ENCODE measurements at regions not wholly inside any gene's neighbourhood (a gene's known extent, or its start where the extent isn't known, plus 50 kb on each side); places are given as distances from the start of the nearest gene placed in this dataset.
"Not testable (repeated sequence)": the region's sequence is repeated elsewhere in the genome, so short reads cannot be mapped to it uniquely, and the experiment has no call there.

DNA sequence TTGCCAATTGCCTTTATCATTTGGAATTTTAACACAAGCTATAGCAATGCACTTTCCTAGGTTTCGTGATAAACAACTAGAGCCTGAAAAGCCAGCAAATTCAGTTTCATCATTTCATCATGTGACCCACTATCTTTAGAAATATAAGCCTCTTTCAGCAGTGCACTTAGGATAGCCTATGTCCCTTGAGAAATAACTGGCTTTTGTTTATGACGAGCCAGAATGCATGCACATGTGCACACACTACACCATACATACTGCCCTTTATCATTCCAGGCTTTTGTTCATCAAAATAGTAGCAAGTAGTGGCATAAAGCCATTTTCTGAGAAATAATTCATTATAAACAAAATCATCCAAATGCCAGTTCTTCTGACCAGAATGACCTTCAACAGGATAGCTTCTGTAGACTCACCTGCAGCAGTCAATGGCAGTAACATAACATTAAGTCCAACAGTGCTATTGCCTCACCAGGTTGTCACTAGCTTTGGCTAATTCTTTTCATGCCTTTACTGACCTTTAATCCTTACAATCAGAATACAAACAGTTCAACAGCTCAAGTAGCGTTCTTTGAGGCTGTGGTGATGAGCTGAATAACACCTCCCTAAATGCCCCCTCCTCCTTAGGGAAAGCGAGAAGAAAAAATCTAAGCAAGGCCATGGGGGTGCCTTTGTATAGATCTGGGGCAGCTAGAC is 132.3 kb upstream of the SMARCA2 start:
- DNase-seq, result no peak

DNA sequence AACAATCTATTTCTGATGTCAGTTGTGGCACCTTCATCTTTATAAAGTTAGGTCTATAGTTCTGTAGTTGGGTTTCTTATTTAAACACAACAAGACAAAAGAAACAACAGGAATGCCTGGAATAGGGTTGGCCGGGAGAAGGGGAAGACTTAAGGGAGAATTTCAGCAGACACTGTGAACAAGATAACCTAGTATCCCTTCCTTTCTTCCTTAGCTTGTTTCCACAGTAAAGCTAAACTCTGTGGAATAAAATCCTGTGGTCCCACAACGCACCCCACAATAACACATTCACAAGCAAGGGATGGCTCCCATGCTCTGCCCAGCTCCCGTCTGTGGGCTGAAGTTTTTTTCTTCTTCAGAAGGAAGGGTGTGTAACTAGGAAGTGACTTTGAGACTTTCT is 124.9 kb upstream of the SMARCA2 start:
- no peak for DNase-seq

DNA sequence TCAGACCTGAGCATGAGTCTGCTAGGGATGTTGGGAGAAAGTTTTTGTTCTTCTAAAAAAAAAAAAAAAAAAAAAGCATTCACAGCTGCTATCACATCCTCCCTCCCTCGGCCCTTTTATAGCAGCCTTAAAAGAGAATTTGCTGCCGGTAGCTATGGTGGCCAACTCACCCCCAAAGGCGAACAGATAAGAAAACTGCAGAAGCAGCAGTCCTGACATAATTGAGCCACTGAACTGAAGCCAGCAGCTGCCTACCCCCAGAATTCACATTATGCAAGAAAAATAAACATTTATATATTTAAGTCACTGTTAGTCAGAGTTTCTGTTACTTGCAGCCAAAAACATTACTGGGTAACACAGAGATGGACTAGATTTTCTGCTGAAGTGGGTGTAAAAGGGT is 124.3 kb upstream of the SMARCA2 start:
- DNase-seq, result no peak

DNA sequence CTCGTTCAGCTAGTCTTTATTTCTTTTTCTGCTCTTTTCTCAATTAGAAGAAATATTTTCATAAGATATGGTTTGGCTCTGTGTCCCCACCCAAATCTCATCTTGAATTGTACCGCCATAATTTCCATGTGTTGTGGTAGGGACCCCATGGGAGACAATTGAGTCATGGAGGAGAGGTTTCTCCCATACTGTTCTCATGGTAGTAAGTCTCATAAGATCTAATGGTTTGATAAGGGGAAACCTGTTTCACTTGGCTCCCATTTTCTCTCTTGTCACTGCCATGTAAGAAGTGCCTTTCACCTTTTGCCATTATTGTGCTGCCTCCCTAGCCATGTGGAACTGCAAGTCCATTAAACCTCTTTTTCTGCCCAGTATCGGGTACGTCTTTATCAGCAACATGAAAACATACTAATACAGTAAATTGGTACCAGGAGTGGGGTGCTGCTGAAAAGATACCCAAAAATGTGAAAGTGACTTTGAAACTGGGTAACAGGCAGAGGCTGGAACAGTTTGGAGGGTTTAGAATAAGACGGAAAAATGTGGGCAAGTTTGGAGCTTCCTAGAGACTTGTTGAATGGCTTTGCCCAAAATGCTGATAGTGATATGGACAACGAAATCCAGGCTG is 112.0 kb upstream of the SMARCA2 start:
- not testable (repeated sequence) for DNase-seq

DNA sequence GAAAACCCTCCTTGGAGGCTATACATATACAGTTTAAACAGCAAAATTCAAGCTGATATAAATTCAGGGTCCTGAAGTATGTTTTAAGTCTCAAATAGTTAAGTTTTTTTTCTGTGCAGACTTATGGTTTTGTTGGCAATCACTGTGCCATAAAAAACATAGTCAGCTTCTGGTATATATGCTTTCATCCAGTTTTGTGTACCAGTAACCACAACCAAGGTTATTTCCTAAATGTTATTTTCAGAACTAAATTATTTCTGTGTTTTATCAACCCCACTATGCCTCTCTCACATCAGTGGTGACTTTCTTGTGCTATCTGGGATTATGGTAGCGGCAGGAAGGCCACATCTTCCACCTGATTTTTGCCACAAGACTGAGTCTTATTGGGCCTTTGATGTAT is 107.7 kb upstream of the SMARCA2 start:
- no peak for DNase-seq

DNA sequence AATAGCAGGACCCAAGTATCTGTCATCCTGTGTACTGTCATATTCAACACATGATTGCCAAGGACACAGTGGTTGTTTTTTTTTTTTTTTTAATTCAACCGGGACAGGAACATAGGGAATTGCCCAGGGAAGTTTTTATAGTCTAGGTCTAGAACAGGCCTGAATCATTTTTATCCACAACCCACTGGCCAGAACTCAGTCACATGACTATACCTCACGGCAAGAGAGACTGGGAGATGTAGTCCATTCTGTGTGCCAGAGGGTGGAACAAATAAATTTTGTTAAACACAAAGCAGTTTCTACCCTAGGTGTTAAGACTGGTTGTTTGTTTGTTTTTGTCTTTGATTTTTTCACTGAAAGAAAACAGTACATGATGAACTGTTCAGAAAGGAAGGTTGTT is 105.8 kb upstream of the SMARCA2 start:
- DNase-seq, result no peak

DNA sequence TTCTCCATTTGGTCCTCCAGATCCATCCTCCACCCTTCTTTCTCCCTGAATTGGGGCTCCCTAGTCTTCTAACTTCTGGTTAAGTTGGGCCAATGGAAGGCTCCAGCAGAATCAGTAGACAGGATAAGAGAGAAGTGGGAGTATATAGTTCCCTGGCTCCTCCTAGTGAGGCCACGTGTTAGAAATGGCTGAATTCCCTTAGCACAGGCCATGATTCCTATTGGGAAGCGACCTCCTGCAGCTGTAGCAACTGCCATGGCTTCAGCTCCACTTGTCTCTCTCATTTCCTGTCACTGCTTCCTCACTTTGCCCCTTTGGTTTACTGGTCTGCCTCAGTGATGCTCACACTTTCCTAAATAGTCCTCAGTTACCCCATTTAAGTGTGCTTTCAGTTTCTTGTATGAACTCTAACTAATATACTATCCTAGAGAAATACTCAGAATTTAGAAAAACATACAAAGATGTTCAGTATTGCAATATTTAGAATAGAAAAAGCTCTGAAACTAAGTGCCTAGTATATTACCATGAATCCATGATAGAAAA is 104.8 kb upstream of the SMARCA2 start:
- DNase-seq, result no peak

DNA sequence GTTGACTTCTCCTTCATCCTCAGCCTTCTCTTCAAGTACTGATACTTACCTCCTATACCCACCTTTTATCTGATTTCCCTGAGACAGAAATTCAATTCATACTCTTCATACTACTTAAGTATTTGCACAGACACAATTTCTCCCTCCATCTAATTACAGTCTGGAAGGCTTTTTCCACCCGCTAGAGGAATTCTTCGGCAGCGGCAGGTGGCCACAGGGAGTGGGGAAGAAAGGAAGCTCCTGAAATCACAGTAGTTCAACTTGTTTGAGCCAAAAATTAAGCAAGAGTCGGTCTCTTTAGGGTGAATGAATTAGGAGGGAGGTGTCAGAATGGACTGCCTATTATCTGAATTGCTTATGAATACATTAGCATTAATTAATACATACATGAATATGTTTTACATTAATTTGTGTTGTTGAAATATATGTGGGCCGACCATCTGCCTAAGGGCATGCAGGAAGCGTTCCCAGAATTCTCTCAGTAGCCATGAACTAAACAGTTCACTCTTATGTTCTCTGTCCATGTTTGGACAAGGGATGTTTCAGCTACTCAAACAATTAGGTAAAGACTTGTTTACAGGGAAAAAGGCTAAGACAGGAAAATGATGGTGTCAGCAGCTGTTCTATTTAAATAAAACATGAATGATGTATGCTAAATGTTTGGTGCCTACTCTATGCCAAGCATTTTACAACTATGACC is 101.4 kb upstream of the SMARCA2 start:
- no peak for DNase-seq

DNA sequence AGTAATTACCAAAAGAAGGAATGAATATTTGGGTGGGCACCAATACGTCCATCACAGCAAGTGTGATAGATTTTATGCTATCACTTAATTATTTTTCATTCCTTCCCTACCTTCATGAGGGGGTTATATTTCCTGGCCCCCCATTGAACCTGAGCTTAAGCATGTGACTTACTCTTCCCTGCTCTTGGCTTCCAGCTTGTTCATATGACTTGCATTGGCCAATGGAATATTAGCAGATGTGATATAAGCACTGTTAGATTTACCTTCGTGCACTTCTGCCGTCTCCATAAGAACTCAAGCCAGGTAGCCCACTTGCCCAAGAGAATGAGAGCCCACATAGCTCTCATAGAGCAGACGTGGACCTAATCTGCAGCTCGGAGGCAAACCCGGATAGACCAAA is 99.1 kb upstream of the SMARCA2 start:
- DNase-seq, result no peak

DNA sequence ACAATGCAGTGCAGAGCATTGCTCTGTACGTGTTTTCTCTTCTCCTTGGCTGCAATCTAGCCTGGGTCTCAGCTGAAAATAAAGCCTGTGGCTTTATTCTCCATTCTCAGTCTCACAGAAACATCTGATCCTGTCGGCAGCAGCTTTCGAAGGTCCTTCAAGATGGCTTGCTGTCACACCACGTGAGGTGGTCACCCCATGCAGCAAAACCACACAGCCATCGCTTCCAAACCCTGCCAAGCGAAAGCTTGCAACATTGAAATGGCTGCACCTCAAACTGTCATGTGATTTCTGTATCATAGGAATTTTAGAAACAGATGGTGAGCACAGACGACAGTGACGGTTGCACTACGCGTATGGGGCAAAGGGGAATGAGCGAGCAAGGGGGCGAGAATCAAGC is 98.5 kb upstream of the SMARCA2 start:
- no peak for DNase-seq

DNA sequence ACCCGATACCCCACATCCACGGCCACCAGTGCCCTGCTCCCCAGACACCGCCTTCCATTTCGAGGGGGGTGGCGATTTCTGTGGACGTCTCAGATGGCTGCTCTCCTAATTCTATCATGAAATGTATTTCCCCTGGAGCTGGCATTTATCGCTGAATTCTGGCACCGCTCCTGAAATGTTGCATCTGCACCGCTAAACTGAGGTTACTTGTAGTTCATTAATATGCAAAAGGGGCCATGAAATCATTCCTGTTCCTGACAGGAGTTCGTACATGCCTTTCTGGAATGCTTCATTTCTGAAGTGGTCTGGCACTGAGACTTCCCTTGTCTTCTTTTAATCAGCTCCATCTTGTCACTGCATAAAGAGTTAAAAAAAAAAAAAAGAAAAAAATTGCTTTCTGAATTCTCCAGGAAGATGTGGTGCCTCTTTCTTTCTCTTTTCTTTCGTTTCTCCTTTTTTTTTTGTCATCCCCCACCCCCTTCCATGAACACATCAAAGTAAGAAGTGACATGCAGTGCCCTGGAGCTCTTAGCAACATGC is 97.7 kb upstream of the SMARCA2 start:
- no peak for DNase-seq

DNA sequence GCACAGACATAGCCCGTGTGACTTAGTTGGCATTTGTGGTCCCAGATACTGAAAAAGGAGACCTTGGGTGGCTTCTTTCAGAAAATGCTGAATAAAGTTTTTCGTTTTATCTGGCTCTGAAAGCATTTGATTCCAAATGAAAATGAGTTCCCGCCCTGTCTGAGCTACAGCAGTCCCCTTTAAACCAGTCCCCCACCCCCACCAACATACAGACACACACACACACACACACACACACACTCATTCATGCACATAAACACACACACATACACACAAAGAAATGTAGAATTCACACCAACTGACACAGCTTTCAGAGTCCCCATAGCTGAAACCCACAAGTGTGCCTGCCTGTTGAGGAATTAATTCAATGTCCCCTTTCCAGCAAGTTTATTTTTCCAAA is 97.0 kb upstream of the SMARCA2 start:
- no peak for DNase-seq

DNA sequence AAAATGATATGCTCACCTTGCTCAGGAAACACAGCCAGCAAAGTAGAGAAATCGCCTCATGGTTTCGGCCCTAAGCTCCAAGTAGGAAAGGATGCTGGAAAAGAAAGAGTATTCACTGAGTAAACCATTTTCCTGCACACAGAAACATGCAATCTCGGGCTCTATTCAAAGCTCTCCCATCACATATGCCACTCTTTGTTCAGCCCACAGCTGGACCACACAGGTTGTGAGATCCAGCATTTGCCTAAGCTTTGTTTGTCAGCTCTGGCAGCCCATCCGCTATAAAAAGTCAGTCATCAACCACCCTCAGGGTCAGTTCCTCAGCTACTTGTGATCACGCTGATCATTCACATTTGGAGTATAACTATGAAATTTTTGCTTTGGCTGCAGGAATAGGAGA is 96.5 kb upstream of the SMARCA2 start:
- DNase-seq, result no peak

DNA sequence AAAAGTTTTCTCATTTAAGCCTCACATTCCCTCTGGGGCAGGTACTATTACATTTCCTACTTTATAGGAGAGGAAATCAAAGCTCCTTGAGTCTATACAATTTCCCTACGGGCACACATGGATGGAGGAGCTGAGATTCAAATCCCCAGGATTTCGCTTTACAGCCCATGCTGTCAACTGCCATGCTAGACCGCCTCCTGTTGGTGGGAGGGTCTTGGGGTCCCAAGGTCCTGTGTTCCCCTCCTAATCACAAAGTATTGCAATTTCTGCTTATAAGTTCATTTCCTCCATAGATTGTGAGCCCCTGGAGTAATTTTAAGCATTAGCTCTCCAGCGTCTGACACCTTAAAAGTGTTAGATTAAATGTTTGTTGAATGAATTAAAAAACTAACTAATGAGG is 95.9 kb upstream of the SMARCA2 start:
- no peak for DNase-seq

DNA sequence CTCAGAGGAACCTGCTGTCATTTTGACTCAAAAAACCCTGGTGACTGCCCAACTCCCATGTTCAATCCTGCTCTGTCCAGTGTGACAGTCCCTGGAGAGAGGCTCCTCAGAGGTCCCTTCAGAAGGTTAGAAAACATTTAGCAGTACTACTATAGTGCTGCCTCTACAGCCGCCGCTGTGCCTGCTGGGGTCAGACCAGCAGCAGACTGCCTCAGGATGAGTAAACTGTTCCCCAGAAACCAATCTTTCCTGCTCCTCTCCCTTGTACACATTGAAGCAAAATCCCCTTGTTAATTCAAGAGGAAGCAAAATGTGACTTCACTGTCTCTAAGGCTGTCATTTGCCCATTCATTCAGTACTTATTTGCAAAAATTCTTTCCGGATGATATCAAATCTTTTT is 94.8 kb upstream of the SMARCA2 start:
- no peak for DNase-seq

DNA sequence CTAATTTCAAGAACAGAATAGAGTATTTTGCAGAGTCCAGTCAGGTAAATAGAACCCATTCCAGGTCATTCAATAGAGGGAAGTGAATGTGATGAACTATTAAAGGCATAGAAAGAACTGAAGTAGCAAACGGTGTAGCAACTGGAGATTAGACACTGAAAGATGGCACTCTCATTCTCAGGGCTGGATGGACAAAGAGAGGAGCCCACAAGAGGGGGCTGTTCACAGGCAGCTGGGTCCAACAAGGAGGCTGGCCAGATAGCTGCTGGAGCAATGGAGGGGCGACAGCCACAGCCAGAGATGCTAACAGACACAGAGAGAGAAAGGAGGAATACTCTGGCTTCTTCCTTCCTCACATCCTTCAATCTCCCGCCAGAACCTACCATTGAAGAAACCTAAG is 93.1 kb upstream of the SMARCA2 start:
- no peak for DNase-seq

DNA sequence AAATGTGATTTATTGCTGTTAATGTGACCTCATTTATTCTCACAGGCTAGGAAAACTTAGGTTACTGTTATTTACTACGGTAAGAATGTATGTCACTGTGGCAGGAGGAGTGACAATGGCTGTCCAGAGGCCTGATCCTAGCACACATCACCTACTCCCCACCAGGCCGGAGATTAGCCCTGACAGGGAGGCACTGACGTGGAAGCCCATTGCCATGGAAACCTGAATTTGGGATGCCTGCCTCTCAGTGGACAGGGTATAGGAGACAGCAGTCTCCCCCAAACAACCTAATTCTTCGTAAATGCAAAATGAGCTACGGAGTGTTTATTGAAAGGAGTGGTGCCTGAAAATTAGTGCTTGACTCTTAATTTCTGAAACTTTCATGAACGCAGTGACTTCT is 87.6 kb upstream of the SMARCA2 start:
- DNase-seq, result no peak

DNA sequence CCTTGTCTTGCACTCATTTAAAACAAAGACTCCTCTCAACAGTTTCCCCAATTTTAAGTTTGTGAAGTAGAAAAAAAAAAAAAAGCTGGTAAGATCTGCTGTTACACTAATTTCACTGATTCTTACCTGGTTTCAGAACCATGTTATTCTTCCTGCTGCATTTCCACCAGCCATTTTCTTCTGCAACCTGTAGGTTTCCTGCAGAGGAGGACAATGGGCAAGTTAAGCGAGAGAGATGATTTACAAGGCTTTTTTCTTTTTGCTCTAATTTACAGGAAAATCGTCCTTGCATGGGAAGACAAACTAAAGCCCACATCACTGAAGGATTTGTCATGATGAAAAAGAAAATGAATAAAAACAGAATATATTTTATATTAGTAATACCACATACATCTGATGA is 86.0 kb upstream of the SMARCA2 start:
- DNase-seq, result no peak

DNA sequence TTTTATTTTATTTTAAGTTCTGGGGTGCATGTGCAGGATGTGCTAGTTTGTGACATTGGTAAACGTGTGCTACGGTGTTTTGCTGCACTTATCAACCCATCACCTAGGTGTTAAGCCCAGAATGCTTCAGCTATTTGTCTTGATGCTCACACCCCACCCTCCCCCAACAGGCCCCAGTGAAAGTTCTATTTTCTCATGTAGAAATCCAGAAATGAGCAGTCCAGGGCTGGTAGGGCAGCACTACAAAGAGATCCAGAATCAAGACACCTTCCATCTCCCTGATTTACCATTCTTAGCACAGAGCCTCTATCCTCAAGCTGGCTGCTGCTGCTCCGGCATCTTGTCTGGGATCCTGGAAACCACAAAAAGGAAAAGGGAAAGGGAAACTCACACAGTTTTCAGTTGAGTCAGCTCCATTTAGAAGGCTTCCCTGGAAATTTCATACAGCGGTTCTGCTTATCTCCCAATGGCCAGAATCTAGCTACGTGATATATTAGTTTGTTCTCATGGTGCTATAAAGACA is 85.4 kb upstream of the SMARCA2 start:
- DNase-seq, result no peak

DNA sequence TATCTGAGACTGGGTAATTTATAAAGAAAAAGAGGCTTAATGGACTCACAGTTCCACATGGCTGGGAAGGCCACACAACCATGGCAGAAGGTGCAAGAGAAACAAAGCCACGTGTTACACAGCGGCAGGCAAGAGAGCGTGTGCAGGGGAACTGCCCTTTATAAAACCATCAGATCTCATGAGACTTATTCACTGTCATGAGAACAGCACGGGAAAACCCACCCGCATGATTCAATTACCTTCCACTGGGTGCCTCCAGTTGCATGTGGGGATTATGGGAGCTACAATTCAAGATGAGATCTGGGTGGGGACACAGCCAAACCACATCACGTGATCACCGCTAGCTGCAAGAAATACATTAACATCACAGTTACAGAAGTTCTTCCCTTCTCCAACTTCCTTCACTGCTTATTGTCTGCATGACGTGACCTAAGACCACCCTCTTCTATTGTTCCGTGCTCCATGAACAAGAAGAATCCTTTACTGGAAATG is 84.9 kb upstream of the SMARCA2 start:
- not testable (repeated sequence) for DNase-seq

DNA sequence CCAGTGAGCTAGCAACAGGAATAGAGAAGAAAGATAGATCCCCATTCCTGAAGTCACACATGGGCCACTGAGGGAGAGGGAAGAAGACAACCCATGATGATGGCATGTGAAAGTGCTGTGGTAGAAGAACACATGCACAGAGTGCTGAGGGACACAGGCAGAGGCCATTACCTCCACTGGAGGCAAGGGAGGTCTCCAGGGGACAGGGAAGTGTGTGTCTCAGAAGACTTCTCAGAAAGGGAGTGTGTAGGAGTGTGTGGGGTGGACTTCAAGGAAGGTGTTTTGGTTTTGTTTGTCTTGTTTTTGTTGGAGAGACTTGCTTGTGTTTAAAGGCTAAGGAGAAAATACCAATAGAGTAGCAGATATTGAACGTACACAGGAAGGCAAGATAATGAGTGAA is 77.0 kb upstream of the SMARCA2 start:
- no peak for DNase-seq

DNA sequence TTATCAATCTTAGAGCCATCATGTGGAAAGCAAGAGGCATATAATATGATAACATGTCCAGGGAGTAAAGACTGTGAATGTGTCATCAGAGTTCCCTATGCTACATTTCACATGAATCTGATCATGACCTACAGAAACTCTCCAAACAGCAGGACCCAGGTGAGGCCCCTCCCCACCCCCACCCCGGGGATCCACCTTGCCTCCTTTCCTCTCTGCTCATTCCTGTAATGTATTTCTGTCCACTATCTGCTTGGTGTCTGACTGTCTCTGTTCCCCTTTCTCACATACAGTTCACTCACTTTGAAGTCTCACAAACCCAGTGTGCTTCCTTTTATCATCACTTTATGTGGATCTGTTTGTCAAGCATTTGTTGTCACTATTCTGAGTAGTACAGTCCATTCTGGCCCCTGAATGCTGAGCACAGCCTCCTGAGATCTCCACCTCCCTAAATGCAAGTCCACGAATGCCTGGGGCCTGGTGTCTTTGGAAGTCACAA is 76.4 kb upstream of the SMARCA2 start:
- DNase-seq, result no peak

DNA sequence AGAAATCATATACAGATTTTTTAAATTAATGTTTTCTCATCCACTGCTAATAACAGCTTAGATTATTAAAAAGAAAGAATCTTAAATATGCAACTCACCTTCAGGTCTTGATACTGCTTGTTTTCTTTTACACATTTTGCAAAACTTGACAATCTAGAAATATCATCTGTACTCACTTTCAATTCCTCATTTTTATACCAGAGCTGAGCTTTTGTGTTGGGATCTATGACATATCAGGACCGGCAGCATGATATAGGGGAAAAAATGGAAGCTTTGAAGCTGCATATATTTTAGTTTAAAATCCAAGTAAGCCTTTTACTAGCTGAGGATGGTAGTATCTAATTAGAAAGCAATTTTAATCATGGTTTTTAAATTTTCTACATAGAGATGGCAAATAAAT is 75.7 kb upstream of the SMARCA2 start:
- DNase-seq, result no peak
